ENCODE measurements at regions not wholly inside any gene's neighbourhood (a gene's known extent, or its start where the extent isn't known, plus 50 kb on each side); places are given as distances from the start of the nearest gene placed in this dataset.

- TF ChIP-seq CTCF (IDR thresholded peaks at IDR 0.05; ENCODE audit: poor library complexity) = no peak
- no peak for TF ChIP-seq EZH2 (IDR thresholded peaks at IDR 0.05; ENCODE audit: borderline replicate concordance)
Observed at GRCh38 chr6:140604786-140605185, 1230.3 kb upstream of the CITED2 start.

Data from hepatocyte (in vitro differentiated cells).